Liver (tissue), 3 donors: ENCODE measurements at regions not wholly inside any gene's neighbourhood (a gene's known extent, or its start where the extent isn't known, plus 50 kb on each side); places are given as distances from the start of the nearest gene placed in this dataset.

Source experiments
- HNF4G ChIP-seq: IDR thresholded peaks from 2 replicates; pipeline ENCODE4 v1.6.1; 2016; ENCODE audit warnings: antibody characterized with exemption
- MAX ChIP-seq: IDR thresholded peaks from 2 replicates; pipeline ENCODE4 v1.6.1; 2016; ENCODE audit warnings: antibody characterized with exemption
- RAD21 ChIP-seq, 2 donors: IDR thresholded peaks; 2 replicates each; pipeline ENCODE4 v1.6.1; 2016; ENCODE audit warnings: antibody characterized with exemption in 2 of 2, mild to moderate bottlenecking in 2 of 2
- TAF1 ChIP-seq: conservative IDR thresholded peaks from 2 replicates; pipeline ENCODE4 v1.6.1; 2016; ENCODE audit warnings: antibody characterized with exemption, mild to moderate bottlenecking
- YY1 ChIP-seq: IDR thresholded peaks from 2 replicates; pipeline ENCODE4 v1.6.1; 2016; ENCODE audit warnings: antibody characterized with exemption, mild to moderate bottlenecking
- ZBTB33 ChIP-seq: IDR thresholded peaks from 2 replicates; pipeline ENCODE4 v1.6.1; 2016; ENCODE audit warnings: antibody characterized with exemption
- TF ChIP-seq, protein P1 (sequence below): fragments of 150-350 bp; IDR thresholded peaks from 2 replicates; pipeline ENCODE4 v1.5.1; 2017; ENCODE audit warnings: improper control_type of control experiment, low read depth, low read length; ENCODE audit not compliant: missing input control
- TF ChIP-seq, protein P2 (sequence below): IDR thresholded peaks from 2 replicates; pipeline ENCODE4 v1.6.1; 2016; ENCODE audit warnings: antibody characterized with exemption
- donor health status: healthy.
- donor health status: healthy.

DNA sequence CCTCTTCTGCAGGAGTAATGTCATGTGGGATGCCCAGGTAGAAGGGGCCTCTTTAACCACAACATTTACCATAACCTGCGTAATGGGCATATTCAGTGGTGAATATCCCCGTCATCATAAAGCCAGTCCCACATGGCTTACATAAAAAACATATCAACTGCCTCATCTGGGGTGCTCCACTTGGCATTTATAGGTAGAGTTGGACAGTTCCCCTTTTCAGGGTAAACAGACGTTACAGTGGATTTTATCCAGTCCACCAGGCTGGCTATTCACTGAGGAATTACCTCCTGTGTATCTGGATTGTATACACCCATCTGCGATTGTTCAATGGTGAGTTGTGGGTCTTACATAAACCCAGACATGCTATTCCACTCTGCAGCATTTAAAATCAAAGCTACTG, 70.7 kb upstream of the ANKRD17 start:
- TF ChIP-seq, protein P1, sequence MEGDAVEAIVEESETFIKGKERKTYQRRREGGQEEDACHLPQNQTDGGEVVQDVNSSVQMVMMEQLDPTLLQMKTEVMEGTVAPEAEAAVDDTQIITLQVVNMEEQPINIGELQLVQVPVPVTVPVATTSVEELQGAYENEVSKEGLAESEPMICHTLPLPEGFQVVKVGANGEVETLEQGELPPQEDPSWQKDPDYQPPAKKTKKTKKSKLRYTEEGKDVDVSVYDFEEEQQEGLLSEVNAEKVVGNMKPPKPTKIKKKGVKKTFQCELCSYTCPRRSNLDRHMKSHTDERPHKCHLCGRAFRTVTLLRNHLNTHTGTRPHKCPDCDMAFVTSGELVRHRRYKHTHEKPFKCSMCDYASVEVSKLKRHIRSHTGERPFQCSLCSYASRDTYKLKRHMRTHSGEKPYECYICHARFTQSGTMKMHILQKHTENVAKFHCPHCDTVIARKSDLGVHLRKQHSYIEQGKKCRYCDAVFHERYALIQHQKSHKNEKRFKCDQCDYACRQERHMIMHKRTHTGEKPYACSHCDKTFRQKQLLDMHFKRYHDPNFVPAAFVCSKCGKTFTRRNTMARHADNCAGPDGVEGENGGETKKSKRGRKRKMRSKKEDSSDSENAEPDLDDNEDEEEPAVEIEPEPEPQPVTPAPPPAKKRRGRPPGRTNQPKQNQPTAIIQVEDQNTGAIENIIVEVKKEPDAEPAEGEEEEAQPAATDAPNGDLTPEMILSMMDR, result no peak
- TF ChIP-seq, protein P2, sequence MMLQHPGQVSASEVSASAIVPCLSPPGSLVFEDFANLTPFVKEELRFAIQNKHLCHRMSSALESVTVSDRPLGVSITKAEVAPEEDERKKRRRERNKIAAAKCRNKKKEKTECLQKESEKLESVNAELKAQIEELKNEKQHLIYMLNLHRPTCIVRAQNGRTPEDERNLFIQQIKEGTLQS, result no peak
- no peak for TF ChIP-seq RAD21 (IDR thresholded peaks at IDR 0.05)
- TF ChIP-seq ZBTB33, result no peak
- TF ChIP-seq TAF1, result no peak
- TF ChIP-seq MAX, result no peak
- no peak for TF ChIP-seq HNF4G
- no peak for TF ChIP-seq YY1
